NCI-H526 (cell line): ENCODE measurements at regions not wholly inside any gene's neighbourhood (a gene's known extent, or its start where the extent isn't known, plus 50 kb on each side); places are given as distances from the start of the nearest gene placed in this dataset.

Experiments used
- DNase-seq, 2 experiments: peaks; one replicate each; lab custom pipeline; 2025; lab: John Stamatoyannopoulos, UW

DNA sequence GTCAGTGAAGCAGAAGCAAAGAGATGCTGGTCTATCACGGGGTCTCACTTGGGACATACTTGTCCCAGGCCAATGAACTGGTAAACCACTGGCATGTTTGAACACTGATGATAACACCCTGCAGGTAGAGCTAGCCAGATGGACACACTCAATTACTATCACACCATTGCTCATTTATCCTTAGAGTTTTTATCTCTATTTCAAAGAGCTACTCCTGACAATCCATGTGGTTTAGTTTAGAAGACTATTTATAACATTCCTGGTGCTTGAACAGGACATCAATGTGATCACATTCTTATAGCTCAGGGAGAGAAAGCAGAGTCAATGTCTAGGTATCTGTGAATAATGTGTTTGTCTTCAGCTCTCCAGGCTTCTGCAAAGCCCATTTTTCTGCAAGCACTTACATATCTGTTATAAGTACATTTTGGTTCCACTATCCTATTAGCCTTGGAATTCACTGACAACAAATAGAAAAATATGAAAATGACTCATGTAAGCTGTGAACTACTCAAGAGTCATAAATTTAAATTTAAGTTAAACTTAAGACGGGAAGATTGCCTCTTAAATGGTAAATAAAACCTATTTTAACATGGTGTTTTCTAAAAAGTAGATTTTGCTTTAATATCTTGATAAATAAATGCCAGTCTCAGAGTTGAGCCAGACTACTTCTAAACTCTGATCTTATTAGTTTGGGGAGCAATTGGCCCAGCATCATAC, 106.7 kb upstream of the MBL2 start:
- no peak for DNase-seq

DNA sequence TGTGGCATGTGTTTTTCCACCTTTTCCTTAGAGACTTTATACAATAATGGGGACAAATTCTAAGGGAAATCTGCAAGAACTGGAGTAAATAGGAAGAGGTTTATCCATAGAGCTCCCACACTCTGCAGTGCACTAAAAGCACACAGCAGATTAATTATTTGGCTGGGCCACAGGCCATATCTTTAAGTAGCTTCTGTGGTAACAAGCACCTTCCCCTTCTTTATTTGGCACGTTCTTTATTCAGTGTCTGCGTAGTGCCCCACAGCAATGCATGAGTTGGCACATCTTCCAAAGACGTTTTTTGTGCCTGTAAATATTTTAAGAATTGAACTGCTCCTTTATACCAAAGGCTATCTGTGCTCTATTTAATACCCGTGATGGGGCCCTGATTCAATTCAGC, 104.9 kb upstream of the MBL2 start:
- DNase-seq, result no peak

DNA sequence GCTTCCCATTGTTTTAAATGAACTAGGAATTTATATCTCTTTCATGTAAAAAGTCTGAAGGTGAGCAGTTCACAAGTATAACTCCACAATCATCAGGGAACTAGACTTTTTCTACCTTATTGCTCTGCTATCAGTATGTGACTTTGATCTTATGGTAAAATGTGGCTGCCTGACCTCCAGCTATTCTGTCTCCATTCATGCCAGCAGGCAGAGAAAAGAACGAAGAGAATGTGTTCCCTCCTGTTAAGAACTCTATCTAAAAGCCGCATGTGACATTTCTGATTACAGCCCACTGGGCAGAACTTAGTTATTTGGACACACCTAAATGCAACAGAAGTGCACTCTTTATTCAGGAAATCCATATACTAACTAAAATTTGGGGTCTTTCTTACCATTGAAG, 102.8 kb upstream of the MBL2 start:
- no peak for DNase-seq

DNA sequence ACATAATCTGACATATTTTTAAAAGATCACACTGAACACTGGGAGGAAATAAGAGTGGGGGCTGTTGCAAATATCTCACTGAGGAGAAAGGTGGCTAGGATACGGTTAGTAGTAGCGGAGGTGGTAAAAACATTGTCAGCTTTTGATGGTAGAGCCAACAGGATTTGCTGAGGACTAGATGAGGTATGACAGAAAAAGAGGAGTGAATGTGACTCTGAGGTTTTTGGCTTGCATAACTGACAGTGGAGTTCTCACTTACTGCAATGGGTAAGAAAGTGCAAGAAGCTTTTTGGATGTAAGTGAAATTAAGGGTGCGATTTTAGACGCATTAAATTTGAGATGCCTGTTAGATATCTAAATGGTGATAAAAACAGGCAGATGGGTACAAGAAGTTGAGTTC, 102.0 kb upstream of the MBL2 start:
- no peak for DNase-seq

DNA sequence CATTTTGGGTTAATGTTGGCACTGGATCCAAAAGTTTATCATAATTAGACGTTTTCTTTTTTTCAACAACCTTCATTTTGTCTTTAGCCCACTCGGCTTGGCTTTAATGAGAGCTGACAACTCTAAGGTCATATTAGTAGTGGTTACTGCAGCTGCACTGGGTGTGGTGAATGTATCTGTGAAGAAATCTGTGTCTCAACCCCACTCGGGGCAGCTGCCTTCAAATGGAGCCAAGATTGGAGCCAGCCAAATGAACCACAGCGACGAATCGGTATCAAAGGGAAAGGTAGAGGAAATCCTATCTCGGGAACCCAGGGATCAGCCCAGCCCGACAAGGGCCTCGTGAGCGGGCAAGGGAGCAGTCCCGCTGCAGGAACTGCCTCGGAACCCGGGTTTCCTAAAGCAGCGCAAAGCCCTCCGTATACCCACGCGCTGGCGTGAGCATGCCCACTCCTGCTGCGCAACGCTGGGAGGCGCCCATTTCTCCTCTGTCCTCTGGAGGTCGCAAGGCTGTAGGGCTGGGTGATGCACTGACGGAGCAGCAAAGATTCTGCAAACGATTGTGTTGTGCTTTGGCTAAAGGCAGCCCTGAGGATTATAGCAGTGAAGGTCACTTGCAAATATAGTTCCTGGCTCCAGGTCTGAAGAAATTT, 98.7 kb upstream of the MBL2 start:
- DNase-seq, result no peak

DNA sequence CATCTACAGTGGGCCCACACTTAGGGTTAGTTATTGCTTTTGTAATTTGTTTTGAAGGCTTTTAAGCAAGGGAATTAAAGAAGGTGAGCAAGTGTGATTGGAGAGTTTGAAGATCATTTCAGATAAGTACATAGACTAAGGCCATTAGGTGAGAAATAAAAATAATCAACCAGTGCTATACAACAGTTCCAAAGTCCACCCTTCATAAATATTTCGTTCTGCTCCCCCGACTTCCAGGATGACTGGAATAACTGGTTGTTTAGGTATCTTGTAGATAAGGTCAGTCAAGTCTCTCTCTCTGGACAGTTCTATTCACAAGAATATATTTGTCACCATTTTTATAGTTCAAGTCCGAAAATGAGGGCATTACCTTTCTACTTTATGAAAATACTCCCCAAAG, 98.0 kb upstream of the MBL2 start:
- no peak for DNase-seq

DNA sequence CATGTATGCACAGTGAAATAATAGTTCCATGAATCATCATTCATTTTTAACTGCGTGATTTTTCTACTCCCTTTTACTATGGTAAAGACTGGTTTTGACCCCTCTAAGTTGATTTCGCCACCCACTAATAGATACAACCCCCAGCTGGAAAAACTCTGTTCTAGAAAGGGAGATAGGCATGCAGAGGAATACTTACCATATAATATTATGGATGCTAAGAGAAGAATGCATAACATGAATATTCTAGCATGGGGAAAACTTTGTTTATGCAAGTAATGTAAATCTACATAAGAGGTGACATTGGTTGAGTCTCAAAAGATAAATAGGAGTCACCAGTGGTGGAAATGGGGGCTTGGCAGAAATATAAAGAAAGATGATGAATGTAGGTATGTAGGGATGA, 97.3 kb upstream of the MBL2 start:
- no peak for DNase-seq

DNA sequence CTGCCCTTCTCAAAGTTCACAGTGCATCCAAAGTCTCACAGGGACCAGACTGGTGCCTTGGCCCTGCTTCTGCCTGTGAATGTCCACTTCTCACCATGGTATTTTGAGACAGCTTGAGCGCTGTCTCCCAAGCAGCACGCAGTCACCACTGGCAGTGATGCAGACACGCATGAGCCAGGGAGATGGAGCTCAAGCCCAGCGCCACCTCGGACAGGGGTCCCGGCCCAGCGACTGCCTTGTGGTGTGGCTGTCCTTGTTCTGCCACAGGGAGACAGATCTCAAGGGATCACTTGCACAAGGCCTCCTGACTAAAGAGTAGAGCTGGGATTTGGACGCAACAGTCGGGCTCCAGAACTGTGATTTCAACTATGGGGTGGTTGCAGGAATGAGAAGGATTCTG, 92.6 kb upstream of the MBL2 start:
- DNase-seq, result no peak

DNA sequence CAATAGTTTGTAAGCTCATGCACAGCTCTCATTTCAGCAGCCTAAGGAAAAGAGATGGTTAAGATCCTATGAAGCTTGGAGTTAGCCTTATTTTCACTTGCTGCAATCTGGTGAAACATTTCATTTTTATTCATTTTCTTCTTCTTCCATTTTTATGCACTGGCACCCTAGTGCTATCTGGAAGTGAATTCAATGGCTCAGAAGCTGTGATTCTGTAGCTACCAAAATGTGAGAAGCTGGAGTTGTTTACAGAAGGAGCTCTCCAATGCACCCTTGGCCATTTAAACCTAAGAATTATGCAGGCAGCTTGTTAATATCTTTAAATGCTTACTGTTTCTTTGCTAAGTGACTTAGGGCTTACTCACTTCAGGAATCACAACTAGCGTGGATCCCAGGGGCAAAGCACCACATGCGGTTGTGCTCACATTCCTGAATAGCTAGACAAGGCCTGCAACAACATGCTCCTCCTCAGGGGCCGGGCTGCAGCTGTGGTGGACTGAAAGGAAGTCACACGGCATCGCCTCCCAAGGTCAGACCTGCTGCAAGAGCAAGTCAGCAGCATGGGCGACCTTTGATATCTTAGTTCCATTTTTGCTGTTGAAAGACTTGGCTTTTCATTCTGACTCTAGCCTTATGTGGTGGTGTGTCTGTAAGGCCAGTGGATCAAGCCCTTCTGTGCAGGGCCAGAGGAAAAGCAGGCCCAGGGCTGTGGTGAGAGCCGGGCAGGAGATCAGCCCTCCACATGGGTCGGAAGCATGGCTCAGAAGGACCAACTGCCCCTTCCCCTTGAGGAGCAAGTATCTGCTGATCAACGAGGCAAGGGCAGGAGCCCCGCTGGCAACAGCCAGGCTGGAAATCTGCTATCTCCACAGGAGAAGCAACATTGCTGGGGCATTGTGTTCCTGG, 91.9 kb upstream of the MBL2 start:
- DNase-seq, result no peak

DNA sequence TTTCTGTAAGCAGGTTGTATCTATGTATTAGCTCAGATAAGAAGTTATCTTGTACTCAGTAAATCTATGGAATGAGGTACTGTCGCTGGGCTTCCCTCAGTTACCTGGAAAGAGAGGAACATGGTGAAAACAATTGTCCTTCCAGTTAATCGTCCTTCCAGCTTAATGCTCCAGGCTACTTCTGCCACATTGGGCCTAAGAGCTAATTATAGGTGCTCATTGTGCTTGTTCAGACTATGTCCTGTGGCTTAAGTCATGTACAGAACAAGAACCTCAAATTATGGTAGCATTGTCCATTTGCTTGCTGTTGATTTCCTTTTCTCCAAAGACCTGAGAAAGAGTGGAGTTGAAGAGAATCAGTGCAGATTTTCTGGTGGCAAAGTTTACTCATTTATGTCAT, 86.1 kb upstream of the MBL2 start:
- no peak for DNase-seq

DNA sequence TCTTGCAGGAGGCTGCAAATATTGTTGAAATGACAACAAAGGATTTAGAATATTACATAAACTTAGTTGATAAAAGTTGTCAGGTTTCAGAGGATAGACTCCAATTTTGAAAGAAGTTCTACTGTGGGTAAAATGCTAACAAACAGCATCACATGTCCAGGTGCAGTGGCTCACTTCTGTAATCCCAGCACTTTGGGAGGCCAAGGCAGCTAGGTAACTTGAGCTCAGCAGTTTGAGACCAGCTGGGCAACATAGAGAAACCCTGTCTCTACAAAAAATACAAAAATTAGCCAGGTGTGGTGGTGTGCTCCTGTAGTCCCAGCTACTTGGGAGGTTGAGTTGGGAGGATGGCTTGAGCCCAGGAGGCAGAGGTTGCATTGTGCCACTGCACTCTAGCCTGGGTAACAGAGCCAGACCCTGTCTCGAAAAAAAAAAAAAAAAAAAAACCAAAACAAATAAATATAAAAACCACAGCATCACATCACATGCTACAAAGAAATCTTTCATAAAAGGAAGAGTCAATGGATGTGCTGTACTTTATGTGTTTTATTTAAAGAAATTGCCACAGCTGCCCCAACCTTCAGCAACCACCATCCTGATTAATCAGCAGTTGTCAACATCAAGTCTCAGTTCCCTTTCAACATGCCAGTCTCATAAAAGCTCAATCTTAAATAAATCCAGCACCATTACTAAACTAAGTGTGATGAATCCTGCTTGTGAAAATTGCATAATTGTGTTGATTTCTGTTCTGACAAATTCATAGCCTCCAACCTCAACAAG, 83.2 kb upstream of the MBL2 start:
- DNase-seq, result no peak

DNA sequence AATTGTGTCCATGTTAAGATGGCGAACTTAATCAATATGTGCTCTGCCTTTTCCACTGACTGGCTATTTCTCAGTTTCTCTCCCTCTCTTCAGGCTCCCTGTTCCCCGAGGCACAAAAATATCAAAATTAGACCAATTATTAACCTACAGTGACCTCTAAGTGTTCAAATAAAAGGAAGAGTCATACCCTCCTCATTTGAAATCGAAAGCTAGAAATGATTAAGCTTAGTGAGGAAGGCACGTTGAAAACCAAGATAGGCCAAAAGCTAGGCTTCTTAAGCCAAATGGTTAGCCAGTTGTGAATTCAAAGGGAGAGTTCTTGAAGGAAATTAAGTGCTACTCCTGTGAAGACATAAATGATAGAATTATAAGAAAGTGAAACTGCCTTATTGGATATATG, 81.1 kb upstream of the MBL2 start:
- DNase-seq, result no peak

DNA sequence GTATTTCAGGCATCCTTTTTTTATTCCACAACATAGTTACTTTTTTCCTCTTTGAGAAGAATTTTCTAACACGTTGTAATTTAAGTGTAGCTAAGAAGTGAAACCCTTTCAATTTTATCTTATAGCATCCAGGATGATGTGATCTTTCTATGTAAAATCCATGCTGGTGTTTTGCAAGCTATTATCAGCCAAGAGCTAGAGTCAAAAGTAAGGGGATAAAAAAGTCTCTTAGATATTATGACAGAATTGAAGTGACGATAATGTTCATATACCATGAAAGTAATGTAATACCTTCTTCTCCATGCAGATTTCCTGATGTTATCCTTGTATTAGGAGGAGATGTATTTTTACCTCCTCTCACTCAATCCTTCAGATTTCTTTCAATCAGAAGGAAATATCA, 64.2 kb upstream of the MBL2 start:
- no peak for DNase-seq
